ENCODE measurements at regions not wholly inside any gene's neighbourhood (a gene's known extent, or its start where the extent isn't known, plus 50 kb on each side); places are given as distances from the start of the nearest gene placed in this dataset.

DNA sequence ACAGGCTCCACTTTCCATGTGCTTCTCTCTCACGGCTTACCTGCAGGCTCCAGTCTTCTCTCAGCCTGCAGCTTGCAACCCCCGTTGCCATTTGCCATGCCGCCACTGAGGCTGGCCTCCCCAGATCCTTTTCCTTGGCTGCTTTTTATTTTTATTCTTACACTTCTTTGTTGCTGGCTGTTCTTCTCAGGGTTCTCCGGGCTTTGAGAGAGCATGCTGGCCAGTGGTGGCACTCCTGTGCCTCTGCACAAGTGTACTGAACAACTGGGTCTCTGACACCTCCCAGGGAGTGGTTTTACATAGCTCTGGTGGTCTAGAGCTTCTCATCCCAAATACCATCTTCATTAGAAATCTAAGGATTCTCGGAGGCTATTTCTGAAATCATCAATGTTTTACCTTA is 241.7 kb upstream of the MTNR1B start:
- H3K27me3 ChIP-seq: no peaks in the 10 kb centered on the region
- H3K9me3 ChIP-seq: peaks cover 0 to 8% (median 2%) of the 10 kb centered on the region in 4 donors
- TF ChIP-seq POLR2AphosphoS5 (IDR thresholded peaks at IDR 0.05): no peak
- TF ChIP-seq CTCF (IDR thresholded peaks at IDR 0.05): no peak
- TF ChIP-seq EP300 (IDR thresholded peaks at IDR 0.05): no peak
- TF ChIP-seq POLR2A (IDR thresholded peaks at IDR 0.05): no peak
- no peaks in the 10 kb centered on the region for H3K4me1 ChIP-seq
- intact Hi-C loops (cut with DNase I; ENCODE audit: low total_unique reads): no loop called here
- H3K27ac ChIP-seq: no peak overlapping the region
- no peak overlapping the region for H3K4me3 ChIP-seq
- DNase-seq: no peak
- WGBS, 5 donors: 83 to 93% (median 89%) methylated on average over 5 of the region's 5 CpGs
- no peaks in the 10 kb centered on the region for H3K36me3 ChIP-seq

- Histone ChIP-seq H3K9me3 (no peaks in the 10 kb centered on the region), H3K27me3 (no peaks in the 10 kb centered on the region), H3K4me1 (no peaks in the 10 kb centered on the region), H3K4me3 (no peak overlapping the region), H3K36me3 (no peaks in the 10 kb centered on the region), H3K27ac (no peak overlapping the region)
- intact Hi-C loops (cut with DNase I; ENCODE audit: low total_unique reads): no loop called here
- WGBS, 5 donors: 66 to 80% (median 69%) methylated on average over 3 of the region's 3 CpGs
- no peak for DNase-seq
- TF ChIP-seq POLR2A (IDR thresholded peaks at IDR 0.05) (no peak), POLR2AphosphoS5 (IDR thresholded peaks at IDR 0.05) (no peak), EP300 (IDR thresholded peaks at IDR 0.05) (no peak), CTCF (IDR thresholded peaks at IDR 0.05) (no peak)
Observed at GRCh38 chr11:92728628-92729027, 240.8 kb upstream of the MTNR1B start.

DNA sequence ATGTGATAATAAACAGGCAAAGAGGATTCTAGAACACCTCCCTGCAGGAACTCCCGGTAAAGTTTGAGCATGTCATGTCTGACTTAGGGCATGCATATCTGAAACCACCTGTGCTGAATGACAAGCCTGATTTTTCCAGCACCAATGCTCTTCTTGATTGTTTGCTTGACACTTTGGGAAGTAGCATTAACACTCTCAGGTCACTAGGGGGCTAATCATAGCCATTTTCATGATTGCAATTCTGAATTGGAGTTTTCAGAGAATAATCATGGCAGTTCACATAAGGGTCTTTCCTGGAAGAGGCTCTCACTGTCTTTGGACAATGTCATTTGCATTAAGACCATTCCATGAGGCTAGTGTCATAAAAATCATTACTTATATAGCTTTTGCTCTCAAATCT is 234.4 kb upstream of the MTNR1B start:
- WGBS, 5 donors: 50 to 75% (median 61%) methylated on average over 1 of the region's 1 CpG
- no peak for TF ChIP-seq POLR2AphosphoS5 (IDR thresholded peaks at IDR 0.05)
- TF ChIP-seq EP300 (IDR thresholded peaks at IDR 0.05): no peak
- TF ChIP-seq POLR2A (IDR thresholded peaks at IDR 0.05): no peak
- no peak for TF ChIP-seq CTCF (IDR thresholded peaks at IDR 0.05)
- no peaks in the 10 kb centered on the region for H3K4me1 ChIP-seq
- H3K36me3 ChIP-seq: no peaks in the 10 kb centered on the region
- no peak overlapping the region for H3K4me3 ChIP-seq
- H3K9me3 ChIP-seq: no peaks in the 10 kb centered on the region
- no peak for DNase-seq
- intact Hi-C loops (cut with DNase I; ENCODE audit: low total_unique reads): no loop called here
- no peak overlapping the region for H3K27ac ChIP-seq
- no peaks in the 10 kb centered on the region for H3K27me3 ChIP-seq

- no peak overlapping the region for H3K4me3 ChIP-seq
- no peak for DNase-seq
- intact Hi-C loops (cut with DNase I; ENCODE audit: low total_unique reads): no loop called here
- H3K9me3 ChIP-seq: no peaks in the 10 kb centered on the region
- no peaks in the 10 kb centered on the region for H3K36me3 ChIP-seq
- 90 to 96% (median 95%) methylated on average over 4 of the region's 4 CpGs for WGBS, 5 donors
- no peak for TF ChIP-seq EP300 (IDR thresholded peaks at IDR 0.05)
- TF ChIP-seq CTCF (IDR thresholded peaks at IDR 0.05): no peak
- no peak for TF ChIP-seq POLR2A (IDR thresholded peaks at IDR 0.05)
- TF ChIP-seq POLR2AphosphoS5 (IDR thresholded peaks at IDR 0.05): no peak
- H3K27ac ChIP-seq: no peak overlapping the region
- H3K27me3 ChIP-seq: no peaks in the 10 kb centered on the region
- no peaks in the 10 kb centered on the region for H3K4me1 ChIP-seq
Observed at GRCh38 chr11:92738276-92738675, 231.2 kb upstream of the MTNR1B start.

Measured in stomach (tissue), 8 donors.